HepG2 (cell line): ENCODE measurements at regions not wholly inside any gene's neighbourhood (a gene's known extent, or its start where the extent isn't known, plus 50 kb on each side); places are given as distances from the start of the nearest gene placed in this dataset.

Source experiments
- ATAC-seq: fragments of 200-7000 bp; cut with Tn5 transposase; 3 replicates; pipeline ENCODE4 v1.9.1; 2020; ENCODE audit warnings: mild to moderate bottlenecking, moderate library complexity
- BruUV-seq: library from RNA; stranded (reverse); fragments of 400-500 nt; replicated peaks from 2 replicates; lab custom pipeline; 2021; lab: Mats Ljungman, UMichigan
- CTCF ChIA-PET: fragments of 300-600 bp; formaldehyde crosslinking; extraction: SDS; loops from one replicate; lab custom pipeline; 2021; ENCODE audit warnings: low total read pairs, inconsistent platforms, low intra/inter-chr PET ratio; lab: Yijun Ruan, JAX
- POLR2A ChIA-PET: fragments of 350-600 bp; sonication (Branson Sonifier 250); formaldehyde crosslinking; loops from one replicate; lab custom pipeline; 2020; ENCODE audit warnings: antibody characterized with exemption, inconsistent platforms; lab: Yijun Ruan, JAX
- DNase-seq: peaks from one replicate; pipeline ENCODE4 v3.0.0-alpha.2; 2015; ENCODE audit warnings: low spot score
- FAIRE-seq: peaks from 3 replicates; lab custom pipeline; 2011; peaks lifted over from hg19 to GRCh38; lab: Jason Lieb, UNC
- H2AFZ ChIP-seq: one replicate; pipeline ENCODE4 v1.6.1; 2011; ENCODE audit warnings: low read length, inconsistent platforms
- H3K27ac ChIP-seq: fragments of 300-600 bp; 3 replicates; pipeline ENCODE4 v1.8.0; 2011; ENCODE audit warnings: mixed run types, mild to moderate bottlenecking, mixed read lengths, low read length, inconsistent platforms; ENCODE audit not compliant: insufficient read depth; ENCODE audit errors: extremely low read length
- H3K27me3 ChIP-seq, 2 experiments: fragments of 200-600 bp in 1 of 2; 2 replicates in 1 of 2; 3 replicates in 1 of 2; pipeline versions ENCODE4 v1.6.0 to v1.8.0; 2011; ENCODE audit warnings: low read length in 2 of 2, mild to moderate bottlenecking in 2 of 2, moderate library complexity in 2 of 2, inconsistent platforms in 1 of 2; ENCODE audit not compliant: insufficient read depth in 2 of 2, control insufficient read depth in 1 of 2
- H3K36me3 ChIP-seq, 2 experiments: fragments of 200-600 bp in 1 of 2; replicated peaks in 1 of 2; 2 replicates in 1 of 2; 3 replicates in 1 of 2; pipeline versions ENCODE4 v1.5.1 to v1.8.0; 2011; ENCODE audit warnings: low read length in 2 of 2, inconsistent platforms in 1 of 2; ENCODE audit not compliant: insufficient read depth in 2 of 2, control insufficient read depth in 1 of 2
- H3K4me1 ChIP-seq: 2 replicates; pipeline ENCODE4 v1.5.1; 2012; ENCODE audit warnings: low read length, inconsistent platforms; ENCODE audit not compliant: insufficient read depth
- H3K4me2 ChIP-seq: 2 replicates; pipeline ENCODE4 v1.6.0; 2011; ENCODE audit warnings: low read depth, low read length, inconsistent platforms
- H3K4me3 ChIP-seq, 3 experiments: fragments of 200-600 bp in 1 of 3; sonication (generic), shearing (Covaris generic) in 1 of 3; replicated peaks in 1 of 3; 2 replicates each; pipeline ENCODE4 v1.5.1; 2011 to 2016; ENCODE audit warnings: low read length in 3 of 3, inconsistent platforms in 2 of 3, low read depth in 2 of 3, mild to moderate bottlenecking in 2 of 3, control low read depth in 1 of 3, mixed read lengths in 1 of 3; ENCODE audit not compliant: insufficient read depth in 1 of 3
- H3K79me2 ChIP-seq: one replicate; pipeline ENCODE4 v1.6.1; 2011; ENCODE audit warnings: low read length, inconsistent platforms; ENCODE audit not compliant: insufficient read depth
- H3K9ac ChIP-seq: 2 replicates; pipeline ENCODE4 v1.6.0; 2011; ENCODE audit warnings: mild to moderate bottlenecking, low read depth, low read length, inconsistent platforms; ENCODE audit not compliant: insufficient read depth
- H3K9me3 ChIP-seq: 2 replicates; pipeline ENCODE4 v1.5.1; 2012; ENCODE audit warnings: mild to moderate bottlenecking, low read length
- H4K20me1 ChIP-seq: 2 replicates; pipeline ENCODE4 v1.6.0; 2011; ENCODE audit warnings: inconsistent platforms, mild to moderate bottlenecking, low read length, moderate library complexity; ENCODE audit not compliant: insufficient read depth
- AGO1 ChIP-seq: fragments of 200-400 bp; formaldehyde crosslinking; IDR thresholded peaks from 2 replicates; pipeline ENCODE4 v1.6.1; 2017; ENCODE audit warnings: mild to moderate bottlenecking, low read depth, low read length, moderate library complexity; ENCODE audit not compliant: poor library complexity, severe bottlenecking
- ARNT ChIP-seq: fragments of 450-650 bp; IDR thresholded peaks from 2 replicates; pipeline ENCODE4 v1.6.1; 2017
- ATF1 ChIP-seq: IDR thresholded peaks from 2 replicates; pipeline ENCODE4 v1.6.1; 2016; ENCODE audit warnings: mild to moderate bottlenecking, control low read depth
- FOXA1 ChIP-seq, 2 experiments: fragments of 450-650 bp in 1 of 2; sonication (generic) in 1 of 2; formaldehyde crosslinking in 1 of 2; IDR thresholded peaks; 2 replicates each; pipeline versions ENCODE4 v1.4.0 to v1.6.1; 2016 to 2020; ENCODE audit warnings: missing genetic modification reagents in 1 of 2
- POGZ ChIP-seq: sonication (generic); formaldehyde crosslinking; IDR thresholded peaks from 2 replicates; pipeline ENCODE4 v1.4.0; 2020; ENCODE audit warnings: mild to moderate bottlenecking, missing genetic modification reagents
- POLR2G ChIP-seq: fragments of 200-400 bp; formaldehyde crosslinking; IDR thresholded peaks from 2 replicates; pipeline ENCODE4 v1.6.1; 2018; ENCODE audit warnings: mild to moderate bottlenecking, low read depth, low read length, moderate library complexity
- SNRNP70 ChIP-seq: fragments of 200-400 bp; formaldehyde crosslinking; IDR thresholded peaks from 2 replicates; pipeline ENCODE4 v1.6.1; 2017; ENCODE audit warnings: mild to moderate bottlenecking, low read depth, low read length, moderate library complexity
- SP5 ChIP-seq: IDR thresholded peaks from 2 replicates; pipeline ENCODE4 v1.6.1; 2016; ENCODE audit warnings: low read depth, borderline replicate concordance
- ZBTB26 ChIP-seq: IDR thresholded peaks from 2 replicates; pipeline ENCODE4 v1.6.1; 2016; ENCODE audit warnings: missing compliant biosample characterization, missing genetic modification reagents, borderline replicate concordance
- ZBTB34 ChIP-seq: sonication (generic); formaldehyde crosslinking; IDR thresholded peaks from 2 replicates; pipeline ENCODE4 v1.8.0; 2022; ENCODE audit warnings: mild to moderate bottlenecking, missing genetic modification reagents
- ZBTB4 ChIP-seq: sonication (generic); formaldehyde crosslinking; IDR thresholded peaks from 2 replicates; pipeline ENCODE4 v1.4.0; 2020; ENCODE audit warnings: missing genetic modification reagents, mild to moderate bottlenecking, borderline replicate concordance
- ZBTB7A ChIP-seq: sonication (generic); formaldehyde crosslinking; IDR thresholded peaks from 2 replicates; pipeline ENCODE4 v1.8.0; 2022; ENCODE audit warnings: mild to moderate bottlenecking, missing genetic modification reagents
- ZNF34 ChIP-seq: sonication (generic); formaldehyde crosslinking; IDR thresholded peaks from 2 replicates; pipeline ENCODE4 v1.4.0; 2020; ENCODE audit warnings: mild to moderate bottlenecking, missing genetic modification reagents, borderline replicate concordance
- ZNF414 ChIP-seq: sonication (generic); formaldehyde crosslinking; IDR thresholded peaks from 2 replicates; pipeline ENCODE4 v1.5.0; 2020; ENCODE audit warnings: missing genetic modification reagents
- ZNF629 ChIP-seq: sonication (generic); formaldehyde crosslinking; conservative IDR thresholded peaks from 2 replicates; pipeline ENCODE4 v1.5.0; 2020; ENCODE audit warnings: missing genetic modification reagents
- WGBS: methylation state at CpG from one replicate; pipeline ENCODE4 v1.1.6; 2017; ENCODE audit warnings: low lambda C conversion rate; 5-methylcytosine and 5-hydroxymethylcytosine counted together
- in situ Hi-C: cut with HindIII; loops from 2 replicates; pipeline ENCODE4 v1.10.0; 2017; ENCODE audit warnings: low pct_unique_long_range_greater_than_20kb; ENCODE audit not compliant: extremely low pct_ligation_motif_present
- intact Hi-C: fragments of 100-400 bp; cut with micrococcal nuclease; formaldehyde crosslinking; loops from one replicate; pipeline ENCODE4 v1.10.0; 2022; ENCODE audit not compliant: unreplicated experiment

GRCh38 chr5:155222393-155222792, 208.8 kb downstream of the KIF4B start (continued):
- TF ChIP-seq ZBTB4: no peak
- TF ChIP-seq, all 625 proteins: peak for 0

GRCh38 chr5:155229135-155229534, 215.6 kb downstream of the KIF4B start:
- no peaks in the 10 kb centered on the region for H3K4me1 ChIP-seq
- H3K9ac ChIP-seq: no peak overlapping the region
- BruUV-seq: no TSS peak
- H3K27me3 ChIP-seq: no peaks in the 10 kb centered on the region
- CTCF ChIA-PET: no interaction called here
- FAIRE-seq: no peak
- H3K9me3 ChIP-seq: no peaks in the 10 kb centered on the region
- H3K79me2 ChIP-seq: no peaks in the 10 kb centered on the region
- POLR2A ChIA-PET: no interaction called here
- WGBS: 21% methylated on average over 5 of the region's 5 CpGs
- TF ChIP-seq ZBTB34 (CRISPR knock-in tag): no peak
- no peak for TF ChIP-seq SNRNP70
- no peak for TF ChIP-seq ZBTB7A
- TF ChIP-seq FOXA1 (IDR thresholded peaks at IDR 0.05): no peak
- no peak for TF ChIP-seq FOXA1 (CRISPR knock-in tag; IDR thresholded peaks at IDR 0.05)
- no peak for TF ChIP-seq ZNF34 (CRISPR knock-in tag)
- no peak for TF ChIP-seq POGZ
- TF ChIP-seq SP5 (CRISPR knock-in tag): no peak
- TF ChIP-seq ARNT: no peak
- no peak for TF ChIP-seq AGO1
- no peak for TF ChIP-seq ZNF629
- no peak for TF ChIP-seq ATF1
- no peak for TF ChIP-seq ZBTB26
- no peak for TF ChIP-seq POLR2G
- no peak for TF ChIP-seq ZNF414
- H4K20me1 ChIP-seq: no peaks in the 10 kb centered on the region
- ATAC-seq: no peak
- no peaks in the 10 kb centered on the region for H3K36me3 ChIP-seq
- in situ Hi-C loops: no loop called here
- no peak for DNase-seq
- no peak overlapping the region for H3K4me2 ChIP-seq
- intact Hi-C loops: no loop called here
- no peak overlapping the region for H3K4me3 ChIP-seq
- H3K27ac ChIP-seq: no peak overlapping the region
- no peak overlapping the region for H2AFZ ChIP-seq
